ENCODE measurements at regions not wholly inside any gene's neighbourhood (a gene's known extent, or its start where the extent isn't known, plus 50 kb on each side); places are given as distances from the start of the nearest gene placed in this dataset.

- TF ChIP-seq, protein P1, sequence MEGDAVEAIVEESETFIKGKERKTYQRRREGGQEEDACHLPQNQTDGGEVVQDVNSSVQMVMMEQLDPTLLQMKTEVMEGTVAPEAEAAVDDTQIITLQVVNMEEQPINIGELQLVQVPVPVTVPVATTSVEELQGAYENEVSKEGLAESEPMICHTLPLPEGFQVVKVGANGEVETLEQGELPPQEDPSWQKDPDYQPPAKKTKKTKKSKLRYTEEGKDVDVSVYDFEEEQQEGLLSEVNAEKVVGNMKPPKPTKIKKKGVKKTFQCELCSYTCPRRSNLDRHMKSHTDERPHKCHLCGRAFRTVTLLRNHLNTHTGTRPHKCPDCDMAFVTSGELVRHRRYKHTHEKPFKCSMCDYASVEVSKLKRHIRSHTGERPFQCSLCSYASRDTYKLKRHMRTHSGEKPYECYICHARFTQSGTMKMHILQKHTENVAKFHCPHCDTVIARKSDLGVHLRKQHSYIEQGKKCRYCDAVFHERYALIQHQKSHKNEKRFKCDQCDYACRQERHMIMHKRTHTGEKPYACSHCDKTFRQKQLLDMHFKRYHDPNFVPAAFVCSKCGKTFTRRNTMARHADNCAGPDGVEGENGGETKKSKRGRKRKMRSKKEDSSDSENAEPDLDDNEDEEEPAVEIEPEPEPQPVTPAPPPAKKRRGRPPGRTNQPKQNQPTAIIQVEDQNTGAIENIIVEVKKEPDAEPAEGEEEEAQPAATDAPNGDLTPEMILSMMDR (IDR thresholded peaks at IDR 0.05; ENCODE audit: low read length), result no peak
- TF ChIP-seq EZH2 (IDR thresholded peaks at IDR 0.05; ENCODE audit: borderline replicate concordance, low read length), result no peak
Measured at GRCh38 chr6:139611327-139612134, 237.1 kb upstream of the CITED2 start.
